PC-3 (cell line): ENCODE measurements at regions not wholly inside any gene's neighbourhood (a gene's known extent, or its start where the extent isn't known, plus 50 kb on each side); places are given as distances from the start of the nearest gene placed in this dataset.

Experiments
- EZH2phosphoT487 ChIP-seq: fragments of 300-600 bp; sonication (generic); IDR thresholded peaks from 2 replicates; pipeline ENCODE4 v1.6.1; 2018; ENCODE audit warnings: mild to moderate bottlenecking, antibody characterized with exemption, low read length, borderline replicate concordance
- TF ChIP-seq, protein P1 (sequence below): fragments of 300-600 bp; sonication (generic); conservative IDR thresholded peaks from 2 replicates; pipeline ENCODE4 v1.5.1; 2017; ENCODE audit warnings: antibody characterized with exemption, low read depth, mild to moderate bottlenecking, low read length

- TF ChIP-seq, protein P1, sequence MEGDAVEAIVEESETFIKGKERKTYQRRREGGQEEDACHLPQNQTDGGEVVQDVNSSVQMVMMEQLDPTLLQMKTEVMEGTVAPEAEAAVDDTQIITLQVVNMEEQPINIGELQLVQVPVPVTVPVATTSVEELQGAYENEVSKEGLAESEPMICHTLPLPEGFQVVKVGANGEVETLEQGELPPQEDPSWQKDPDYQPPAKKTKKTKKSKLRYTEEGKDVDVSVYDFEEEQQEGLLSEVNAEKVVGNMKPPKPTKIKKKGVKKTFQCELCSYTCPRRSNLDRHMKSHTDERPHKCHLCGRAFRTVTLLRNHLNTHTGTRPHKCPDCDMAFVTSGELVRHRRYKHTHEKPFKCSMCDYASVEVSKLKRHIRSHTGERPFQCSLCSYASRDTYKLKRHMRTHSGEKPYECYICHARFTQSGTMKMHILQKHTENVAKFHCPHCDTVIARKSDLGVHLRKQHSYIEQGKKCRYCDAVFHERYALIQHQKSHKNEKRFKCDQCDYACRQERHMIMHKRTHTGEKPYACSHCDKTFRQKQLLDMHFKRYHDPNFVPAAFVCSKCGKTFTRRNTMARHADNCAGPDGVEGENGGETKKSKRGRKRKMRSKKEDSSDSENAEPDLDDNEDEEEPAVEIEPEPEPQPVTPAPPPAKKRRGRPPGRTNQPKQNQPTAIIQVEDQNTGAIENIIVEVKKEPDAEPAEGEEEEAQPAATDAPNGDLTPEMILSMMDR: no peak
- TF ChIP-seq EZH2phosphoT487: no peak
Measured at GRCh38 chr11:115579181-115579825, 75.1 kb upstream of the CADM1 start.
